Activated CD8-positive, alpha-beta T cell treated with anti-CD3 and anti-CD28 coated beads, Interleukin-2, amount 10 ng/mL, durations not matched to agents 7 days and 5 days (primary cell): ENCODE measurements at regions not wholly inside any gene's neighbourhood (a gene's known extent, or its start where the extent isn't known, plus 50 kb on each side); places are given as distances from the start of the nearest gene placed in this dataset.

Source experiments
- ATAC-seq: fragments of 150-1000 bp; cut with Tn5 transposase; one replicate; pipeline ENCODE4 v1.10.0; 2021; ENCODE audit warnings: moderate library complexity
- CTCF ChIA-PET: fragments of 350-600 bp; sonication (Branson Sonifier 250); formaldehyde crosslinking; loops from one replicate; lab custom pipeline; 2021; ENCODE audit warnings: antibody characterized with exemption; lab: Charles Lee
- POLR2A ChIA-PET: fragments of 350-600 bp; sonication (Branson Sonifier 250); formaldehyde crosslinking; loops from one replicate; lab custom pipeline; 2021; ENCODE audit warnings: antibody characterized with exemption; lab: Charles Lee
- DNase-seq: peaks from one replicate; pipeline ENCODE4 v3.0.0-alpha.2; 2020
- H3K27ac Mint-ChIP-seq: one replicate; pipeline ENCODE4 v1.8.0; 2021; ENCODE audit warnings: mild to moderate bottlenecking, mixed read lengths
- H3K27me3 Mint-ChIP-seq: one replicate; pipeline ENCODE4 v1.8.0; 2021; ENCODE audit warnings: low read depth, mixed read lengths
- H3K36me3 Mint-ChIP-seq: one replicate; pipeline ENCODE4 v1.8.0; 2021; ENCODE audit warnings: low read depth, mixed read lengths
- H3K4me1 Mint-ChIP-seq: one replicate; pipeline ENCODE4 v1.8.0; 2021; ENCODE audit warnings: low read depth, mixed read lengths
- H3K4me3 Mint-ChIP-seq: one replicate; pipeline ENCODE4 v1.8.0; 2021; ENCODE audit warnings: mild to moderate bottlenecking, mixed read lengths
- H3K9me3 Mint-ChIP-seq: one replicate; pipeline ENCODE4 v1.8.0; 2022; ENCODE audit warnings: mixed read lengths; ENCODE audit not compliant: insufficient read depth

DNA sequence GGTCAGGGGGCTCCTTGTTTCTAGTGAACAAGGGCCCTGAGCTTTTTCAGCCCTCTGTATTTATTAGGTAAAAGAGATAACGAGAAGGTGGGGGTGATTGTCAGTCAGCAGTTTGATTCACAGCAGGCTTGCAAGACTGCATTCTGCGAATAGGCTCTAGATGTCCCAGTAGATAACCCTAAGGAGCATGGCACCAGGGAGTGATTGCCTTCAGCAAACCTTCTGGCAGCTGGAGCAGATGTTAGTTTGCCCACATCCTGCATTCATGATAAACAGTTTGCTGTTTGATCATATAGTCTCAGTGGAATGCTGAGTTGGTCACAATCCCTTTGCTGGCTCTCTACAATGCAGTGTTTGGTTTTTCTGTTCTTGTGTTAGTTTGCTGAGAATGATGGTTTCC is 161.3 kb upstream of the GADL1 start:
- DNase-seq (no peak), ATAC-seq (no peak)
- H3K36me3 Mint-ChIP-seq: no peaks in the 10 kb centered on the region
- ChIA-PET CTCF (no interaction called here), POLR2A (no interaction called here)
- H3K4me3 Mint-ChIP-seq: no peak overlapping the region
- H3K27ac Mint-ChIP-seq: no peak overlapping the region
- H3K9me3 Mint-ChIP-seq: peaks cover 18% of the 10 kb centered on the region
- H3K4me1 Mint-ChIP-seq: no peaks in the 10 kb centered on the region
- H3K27me3 Mint-ChIP-seq: no peaks in the 10 kb centered on the region

DNA sequence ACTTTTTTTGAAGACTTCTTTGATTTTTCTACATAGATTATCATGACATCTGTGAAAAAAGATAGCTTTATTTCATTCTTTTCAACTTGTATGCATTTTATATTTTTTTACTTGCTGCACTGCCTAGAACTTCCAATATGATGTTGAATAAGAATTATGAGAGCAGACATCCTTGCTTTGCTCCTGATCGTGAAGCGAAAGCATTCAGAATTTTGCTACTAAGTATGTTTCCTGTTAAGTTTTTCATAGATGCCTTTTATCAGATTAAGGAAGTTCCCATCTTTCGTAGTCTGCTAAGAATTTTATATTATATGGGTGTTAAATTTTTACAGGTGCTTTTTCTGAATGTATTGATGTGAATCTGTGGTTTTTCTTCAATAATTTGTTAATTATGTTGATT is 163.4 kb upstream of the GADL1 start:
- no peak for ATAC-seq
- no peaks in the 10 kb centered on the region for H3K36me3 Mint-ChIP-seq
- H3K27ac Mint-ChIP-seq: no peak overlapping the region
- H3K27me3 Mint-ChIP-seq: no peaks in the 10 kb centered on the region
- peaks cover 14% of the 10 kb centered on the region for H3K9me3 Mint-ChIP-seq
- POLR2A ChIA-PET: no interaction called here
- no peak overlapping the region for H3K4me3 Mint-ChIP-seq
- CTCF ChIA-PET: no interaction called here
- DNase-seq: no peak
- H3K4me1 Mint-ChIP-seq: no peaks in the 10 kb centered on the region

DNA sequence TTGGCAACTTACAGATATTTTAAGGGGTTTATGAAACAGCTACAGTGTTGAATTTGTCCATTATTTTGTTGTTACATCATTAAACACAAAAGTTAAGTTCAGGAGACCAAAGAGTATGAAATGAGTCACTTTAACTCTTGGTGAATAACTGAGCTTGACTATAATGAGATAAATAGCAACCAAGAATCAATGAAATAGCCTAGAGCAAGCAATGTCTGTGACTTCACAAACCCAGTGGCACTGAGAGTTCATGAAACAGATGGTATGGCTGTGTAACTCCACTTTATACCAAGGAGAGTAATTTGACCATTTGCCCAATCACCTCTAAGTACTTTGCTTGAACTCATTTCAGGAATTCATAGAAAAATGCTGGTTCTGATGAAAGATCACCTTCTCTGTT is 169.6 kb upstream of the GADL1 start:
- Mint-ChIP-seq H3K4me3 (no peak overlapping the region), H3K9me3 (peaks cover 9% of the 10 kb centered on the region), H3K27ac (no peak overlapping the region), H3K4me1 (no peaks in the 10 kb centered on the region), H3K36me3 (no peaks in the 10 kb centered on the region), H3K27me3 (no peaks in the 10 kb centered on the region)
- ChIA-PET CTCF (no interaction called here), POLR2A (no interaction called here)
- ATAC-seq (no peak), DNase-seq (no peak)

DNA sequence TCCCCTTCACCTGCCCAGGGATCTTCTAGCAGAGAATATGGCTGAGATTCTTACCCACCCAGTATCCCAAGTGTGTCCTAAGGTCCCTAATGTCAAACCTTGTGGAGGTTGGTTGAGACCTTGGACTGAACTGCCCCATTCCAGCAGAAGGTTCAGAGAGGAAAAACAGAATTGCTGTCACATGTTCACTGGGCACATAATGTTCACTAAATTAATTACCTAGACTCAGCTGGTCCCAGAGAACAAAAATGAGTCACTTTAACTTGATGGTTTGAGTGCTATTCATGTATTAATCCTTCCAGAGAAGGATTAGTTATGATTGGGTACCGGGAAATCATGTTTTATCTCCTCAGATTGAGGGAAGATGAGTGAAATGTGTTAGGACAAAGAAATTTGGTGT is 171.3 kb upstream of the GADL1 start:
- peaks cover 3% of the 10 kb centered on the region for H3K9me3 Mint-ChIP-seq
- H3K27me3 Mint-ChIP-seq: peaks cover 3% of the 10 kb centered on the region
- no peak overlapping the region for H3K27ac Mint-ChIP-seq
- no peaks in the 10 kb centered on the region for H3K36me3 Mint-ChIP-seq
- DNase-seq (no peak), ATAC-seq (no peak)
- no peaks in the 10 kb centered on the region for H3K4me1 Mint-ChIP-seq
- no peak overlapping the region for H3K4me3 Mint-ChIP-seq
- ChIA-PET POLR2A (no interaction called here), CTCF (interaction anchor here (0.6 to 0.9 kb wide), 2 partner anchors 8 to 13 kb away, joined by 3 read pairs; no protein-coding TSS in a partner anchor)

DNA sequence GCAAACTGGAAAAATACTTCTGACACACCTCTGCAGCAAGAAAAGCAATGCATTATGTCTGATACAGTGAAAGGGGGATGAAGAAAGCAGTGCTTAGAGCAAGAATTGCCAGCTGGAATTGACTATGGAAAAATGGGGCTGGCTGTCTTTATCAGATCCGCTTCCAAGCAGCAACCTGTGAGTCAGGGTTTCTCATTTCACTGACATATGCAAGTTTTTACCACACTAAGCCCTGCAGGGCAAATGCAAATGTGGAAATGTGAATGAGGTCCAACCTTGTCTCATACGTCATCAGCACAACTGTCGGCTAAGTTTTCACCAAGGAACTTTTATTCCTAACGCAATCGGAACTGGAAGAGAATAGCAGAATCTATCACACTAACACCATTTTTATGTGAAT is 172.5 kb upstream of the GADL1 start:
- POLR2A ChIA-PET: no interaction called here
- Mint-ChIP-seq H3K9me3 (peaks cover 3% of the 10 kb centered on the region), H3K27ac (no peak overlapping the region), H3K27me3 (peaks cover 3% of the 10 kb centered on the region), H3K4me1 (no peaks in the 10 kb centered on the region), H3K4me3 (no peak overlapping the region), H3K36me3 (no peaks in the 10 kb centered on the region)
- ATAC-seq (no peak), DNase-seq (no peak)
- CTCF ChIA-PET: interaction anchor here (0.9 kb wide), 1 partner anchor 12 kb away, joined by 3 read pairs; no protein-coding TSS in a partner anchor

DNA sequence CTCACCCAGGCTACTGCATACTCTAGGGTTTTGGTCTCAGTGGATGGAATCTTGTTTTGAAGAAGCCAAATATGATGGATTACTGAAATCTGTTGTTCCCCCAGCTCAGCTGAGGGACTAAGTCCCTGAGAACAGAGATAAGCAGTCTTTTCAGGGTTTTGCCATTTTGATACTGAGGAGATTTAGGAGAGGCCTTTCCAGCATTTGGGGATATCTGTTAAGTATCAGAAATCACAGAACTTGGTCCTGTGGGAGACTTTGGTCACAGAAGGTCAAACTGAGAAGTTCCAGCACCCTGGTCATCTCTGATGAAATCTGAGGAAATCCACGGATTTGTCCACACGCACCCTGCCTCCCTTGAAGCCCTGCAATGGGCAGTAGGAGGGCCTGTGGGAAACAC is 181.0 kb upstream of the GADL1 start:
- POLR2A ChIA-PET: no interaction called here
- H3K4me3 Mint-ChIP-seq: no peak overlapping the region
- DNase-seq: no peak
- no peaks in the 10 kb centered on the region for H3K27me3 Mint-ChIP-seq
- H3K4me1 Mint-ChIP-seq: peaks cover 14% of the 10 kb centered on the region
- H3K36me3 Mint-ChIP-seq: no peaks in the 10 kb centered on the region
- H3K9me3 Mint-ChIP-seq: no peaks in the 10 kb centered on the region
- no peak overlapping the region for H3K27ac Mint-ChIP-seq
- CTCF ChIA-PET: interaction anchor here (1.2 kb wide), 1 partner anchor 141 kb away, joined by 3 read pairs; no protein-coding TSS in a partner anchor
- ATAC-seq: no peak

DNA sequence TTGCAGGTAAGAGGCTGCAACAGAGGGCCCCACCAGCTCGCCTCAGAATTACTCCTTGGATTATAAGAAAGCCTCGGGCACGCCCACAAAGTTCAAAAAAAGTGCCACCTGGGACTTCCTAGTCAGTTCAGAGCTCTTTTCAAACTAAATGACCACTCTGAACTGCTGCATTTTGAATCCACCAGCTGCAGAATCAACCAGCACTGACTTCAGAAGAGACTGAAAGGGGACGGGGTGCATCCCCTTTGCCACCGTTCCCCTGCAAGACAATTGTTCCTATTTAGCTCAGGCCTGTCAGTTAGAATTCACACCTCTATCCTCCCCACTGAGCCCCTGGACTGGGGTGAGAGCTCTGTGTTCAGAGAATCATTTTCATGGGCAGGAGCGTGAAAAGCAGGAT is 181.4 kb upstream of the GADL1 start:
- H3K4me3 Mint-ChIP-seq: no peak overlapping the region
- no peaks in the 10 kb centered on the region for H3K9me3 Mint-ChIP-seq
- DNase-seq (no peak), ATAC-seq (no peak)
- CTCF ChIA-PET: interaction anchor here (1.2 kb wide), 1 partner anchor 142 kb away, joined by 3 read pairs; no protein-coding TSS in a partner anchor
- no peak overlapping the region for H3K27ac Mint-ChIP-seq
- no peaks in the 10 kb centered on the region for H3K27me3 Mint-ChIP-seq
- POLR2A ChIA-PET: no interaction called here
- no peaks in the 10 kb centered on the region for H3K36me3 Mint-ChIP-seq
- peaks cover 14% of the 10 kb centered on the region for H3K4me1 Mint-ChIP-seq

DNA sequence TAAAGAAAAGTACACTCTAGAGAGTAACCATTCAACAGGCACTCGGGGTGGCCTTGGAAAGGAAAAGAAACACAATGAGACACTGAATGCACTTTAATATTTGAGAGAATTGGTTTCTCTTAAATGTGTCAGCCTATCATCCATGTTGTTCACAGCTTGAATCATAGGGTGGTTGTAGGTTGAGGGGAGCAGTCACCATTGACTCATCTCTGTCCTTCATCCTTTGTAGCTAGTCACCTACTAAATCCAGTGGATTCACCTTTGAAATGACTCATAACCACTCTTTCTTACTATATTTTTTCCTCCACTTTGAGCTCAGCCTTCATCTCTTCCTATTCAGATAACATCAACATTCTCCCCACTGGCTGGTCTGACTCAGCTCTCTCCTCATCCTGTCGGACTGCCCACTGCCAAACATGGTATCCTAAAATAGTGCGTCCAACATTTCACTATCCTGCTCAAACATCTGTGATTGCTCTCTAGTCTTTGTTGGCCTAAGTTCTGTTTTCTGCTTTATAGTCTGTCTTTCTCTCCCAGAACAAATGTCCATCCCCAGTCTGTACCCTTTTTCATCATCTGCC is 182.7 kb upstream of the GADL1 start:
- Mint-ChIP-seq H3K9me3 (no peaks in the 10 kb centered on the region), H3K4me3 (no peak overlapping the region), H3K27ac (peak overlapping the region; percentile 28), H3K27me3 (peaks cover 2% of the 10 kb centered on the region), H3K4me1 (peaks cover 14% of the 10 kb centered on the region), H3K36me3 (no peaks in the 10 kb centered on the region)
- ChIA-PET POLR2A (interaction anchor here (0.7 kb wide), 1 partner anchor 75 kb away, joined by 3 read pairs; no protein-coding TSS in a partner anchor), CTCF (interaction anchor here (1.1 kb wide), 1 partner anchor 455 kb away, joined by 6 read pairs; no protein-coding TSS in a partner anchor)
- DNase-seq: no peak
- peak; percentile 84 for ATAC-seq

DNA sequence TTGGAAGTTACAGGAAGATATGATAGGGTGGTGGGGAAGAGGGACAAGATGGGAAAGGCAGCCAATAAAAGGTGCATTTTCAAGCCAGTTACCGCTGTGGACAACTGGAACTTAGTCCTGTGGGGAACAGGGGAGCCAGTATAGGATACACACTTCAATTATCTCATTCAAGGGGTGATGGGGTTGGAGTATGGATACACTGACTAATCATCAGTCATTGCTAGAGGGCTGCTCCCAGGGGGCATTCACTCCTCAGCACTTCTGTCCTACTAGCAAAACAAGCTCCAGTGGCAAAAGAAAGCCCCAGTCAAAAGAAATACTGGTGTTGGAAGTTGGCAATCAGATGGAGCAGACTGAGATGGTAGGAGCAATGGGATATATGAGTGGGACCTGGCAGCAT is 183.4 kb upstream of the GADL1 start:
- DNase-seq (no peak), ATAC-seq (no peak)
- H3K27me3 Mint-ChIP-seq: peaks cover 2% of the 10 kb centered on the region
- no peaks in the 10 kb centered on the region for H3K36me3 Mint-ChIP-seq
- H3K27ac Mint-ChIP-seq: no peak overlapping the region
- POLR2A ChIA-PET: no interaction called here
- H3K4me3 Mint-ChIP-seq: no peak overlapping the region
- CTCF ChIA-PET: no interaction called here
- peaks cover 14% of the 10 kb centered on the region for H3K4me1 Mint-ChIP-seq
- H3K9me3 Mint-ChIP-seq: no peaks in the 10 kb centered on the region

DNA sequence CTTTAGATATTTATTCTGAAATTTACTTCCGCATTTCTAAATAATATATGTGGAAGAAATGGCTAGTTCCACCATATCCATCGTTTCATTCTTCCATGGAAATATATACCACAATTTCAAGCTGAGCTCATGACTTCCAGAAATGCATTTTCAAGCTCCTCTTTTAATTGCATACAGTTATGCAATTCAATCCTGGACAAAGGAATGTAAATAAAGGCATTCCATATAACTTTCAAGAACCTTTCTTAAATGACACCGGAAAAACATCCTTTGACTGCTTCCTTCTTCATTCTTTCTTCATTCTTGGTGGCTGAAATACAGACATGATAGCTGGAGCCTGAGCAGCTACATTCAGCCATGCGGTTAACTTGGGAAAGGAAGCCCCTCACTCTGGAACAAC is 185.2 kb upstream of the GADL1 start:
- no peak for ATAC-seq

DNA sequence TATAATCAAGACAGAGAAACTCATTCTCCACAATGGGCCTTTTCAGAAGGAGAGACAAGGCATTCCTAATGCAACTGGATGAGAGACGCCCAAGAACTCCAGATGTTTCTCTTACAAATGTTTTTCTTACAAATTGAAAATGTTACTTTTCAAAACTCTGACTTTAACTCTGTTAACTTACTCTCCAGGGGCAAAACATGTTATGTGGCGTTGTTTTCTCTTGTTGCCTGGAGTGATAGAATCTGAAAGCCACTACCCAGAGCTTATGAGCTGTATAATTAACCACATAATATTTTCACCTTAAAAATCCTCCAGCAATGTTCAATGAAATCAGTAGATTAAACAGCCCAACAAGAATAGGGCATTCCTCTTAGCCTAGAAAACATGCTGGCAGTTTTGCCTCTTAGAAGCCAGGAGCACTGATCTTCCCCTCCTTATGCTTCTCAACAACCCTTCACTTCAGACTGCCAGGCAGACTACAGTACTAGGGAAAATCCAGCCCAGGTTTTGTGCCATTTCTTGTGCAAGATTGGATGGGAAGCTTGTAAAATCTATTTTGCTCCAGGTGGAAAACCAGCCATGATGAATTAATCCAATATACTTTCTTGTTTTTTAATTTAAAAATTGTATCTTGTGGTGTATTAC is 186.7 kb upstream of the GADL1 start:
- peaks cover 2% of the 10 kb centered on the region for H3K27me3 Mint-ChIP-seq
- H3K36me3 Mint-ChIP-seq: no peaks in the 10 kb centered on the region
- peaks cover 11% of the 10 kb centered on the region for H3K4me1 Mint-ChIP-seq
- no peaks in the 10 kb centered on the region for H3K9me3 Mint-ChIP-seq
- H3K27ac Mint-ChIP-seq: no peak overlapping the region
- ATAC-seq: no peak
- no peak overlapping the region for H3K4me3 Mint-ChIP-seq
- DNase-seq: no peak
- ChIA-PET POLR2A (no interaction called here), CTCF (interaction anchor here (1.8 kb wide), 1 partner anchor 19 kb away, joined by 3 read pairs; no protein-coding TSS in a partner anchor)

More for the DNA sequence above, 185.2 kb upstream of the GADL1 start:
- peaks cover 2% of the 10 kb centered on the region for H3K27me3 Mint-ChIP-seq
- H3K9me3 Mint-ChIP-seq: no peaks in the 10 kb centered on the region
- peaks cover 14% of the 10 kb centered on the region for H3K4me1 Mint-ChIP-seq
- H3K4me3 Mint-ChIP-seq: no peak overlapping the region
- CTCF ChIA-PET: interaction anchor here (1.0 to 1.8 kb wide), 2 partner anchors 13 to 20 kb away, joined by 3 read pairs; no protein-coding TSS in a partner anchor
- H3K36me3 Mint-ChIP-seq: no peaks in the 10 kb centered on the region
- no peak overlapping the region for H3K27ac Mint-ChIP-seq
- POLR2A ChIA-PET: no interaction called here
- no peak for DNase-seq

DNA sequence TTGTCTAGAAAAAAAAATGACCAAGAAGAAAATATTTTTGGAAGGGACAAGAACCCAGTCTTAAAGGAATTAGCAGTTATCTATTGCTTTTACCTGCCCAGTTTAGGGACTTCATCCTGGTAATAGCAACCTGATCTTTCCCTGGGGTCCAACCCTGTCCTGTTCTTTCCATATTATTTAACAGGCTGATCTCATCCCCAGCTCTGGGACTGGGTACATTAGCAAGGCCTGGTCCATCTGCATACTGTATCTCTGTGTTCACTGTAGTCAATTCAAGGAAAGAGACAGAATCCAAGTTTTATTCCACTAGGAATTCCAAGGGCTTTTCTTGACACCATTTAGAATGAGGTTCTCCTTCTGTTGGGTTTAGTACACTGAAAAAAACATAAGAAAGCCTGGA is 191.7 kb upstream of the GADL1 start:
- H3K27me3 Mint-ChIP-seq: peaks cover 2% of the 10 kb centered on the region

More for the DNA sequence above, 191.7 kb upstream of the GADL1 start:
- no peaks in the 10 kb centered on the region for H3K9me3 Mint-ChIP-seq
- H3K36me3 Mint-ChIP-seq: no peaks in the 10 kb centered on the region
- no peak overlapping the region for H3K27ac Mint-ChIP-seq
- DNase-seq (no peak), ATAC-seq (no peak)
- POLR2A ChIA-PET: no interaction called here
- no peaks in the 10 kb centered on the region for H3K4me1 Mint-ChIP-seq
- CTCF ChIA-PET: no interaction called here
- H3K4me3 Mint-ChIP-seq: no peak overlapping the region
